GM12872 (cell line): ENCODE measurements at regions not wholly inside any gene's neighbourhood (a gene's known extent, or its start where the extent isn't known, plus 50 kb on each side); places are given as distances from the start of the nearest gene placed in this dataset.

Experiments used
- CTCF ChIP-seq: IDR thresholded peaks from 3 replicates; pipeline ENCODE4 v1.5.1; 2011; ENCODE audit warnings: low read depth, mild to moderate bottlenecking, low read length, moderate library complexity; ENCODE audit not compliant: insufficient read depth

GRCh38 chr13:109853153-109853552 lies 66.8 kb upstream of the IRS2 start:
- TF ChIP-seq CTCF: no peak

DNA sequence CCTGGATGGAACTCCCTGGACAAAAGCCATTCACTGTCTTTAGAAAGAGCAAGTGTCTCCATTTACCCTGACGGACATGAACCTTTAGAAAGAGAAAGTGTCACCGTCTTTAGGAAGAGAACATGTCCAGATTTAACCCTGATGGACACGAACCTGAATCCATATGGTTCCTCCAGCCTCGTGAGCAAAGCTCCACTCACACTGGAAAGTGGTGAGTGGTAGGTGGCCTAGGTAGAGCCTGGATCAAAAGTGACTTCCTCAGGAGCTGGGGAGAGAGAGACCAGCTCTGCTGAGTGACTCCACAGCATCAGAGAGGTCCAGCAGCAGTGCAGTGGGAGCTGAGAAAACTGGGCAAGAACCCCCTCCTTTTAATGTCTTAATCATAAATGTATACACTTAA lies 59.8 kb upstream of the IRS2 start:
- no peak for TF ChIP-seq CTCF

DNA sequence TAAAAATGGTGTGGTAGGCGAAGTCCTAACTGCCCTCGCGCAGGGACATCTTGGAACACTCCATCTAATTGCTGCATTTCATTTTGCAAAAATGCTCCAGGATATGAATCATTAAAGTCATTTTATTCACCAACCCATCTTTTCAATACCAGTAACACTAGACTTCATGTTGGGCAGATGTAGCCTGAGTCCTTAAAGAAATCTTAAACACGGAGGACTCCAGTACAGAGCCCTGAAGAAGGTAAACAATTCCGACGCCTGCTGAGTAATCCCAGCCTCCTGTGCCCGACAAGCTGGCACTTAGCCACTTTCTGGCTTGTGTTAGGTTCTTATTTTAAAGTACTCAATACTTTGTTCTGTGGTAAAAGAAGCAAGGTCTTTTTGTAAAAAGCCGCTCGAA lies 58.0 kb upstream of the IRS2 start:
- no peak for TF ChIP-seq CTCF

- TF ChIP-seq CTCF: no peak
Measured at GRCh38 chr13:109843695-109844094, 57.3 kb upstream of the IRS2 start.

DNA sequence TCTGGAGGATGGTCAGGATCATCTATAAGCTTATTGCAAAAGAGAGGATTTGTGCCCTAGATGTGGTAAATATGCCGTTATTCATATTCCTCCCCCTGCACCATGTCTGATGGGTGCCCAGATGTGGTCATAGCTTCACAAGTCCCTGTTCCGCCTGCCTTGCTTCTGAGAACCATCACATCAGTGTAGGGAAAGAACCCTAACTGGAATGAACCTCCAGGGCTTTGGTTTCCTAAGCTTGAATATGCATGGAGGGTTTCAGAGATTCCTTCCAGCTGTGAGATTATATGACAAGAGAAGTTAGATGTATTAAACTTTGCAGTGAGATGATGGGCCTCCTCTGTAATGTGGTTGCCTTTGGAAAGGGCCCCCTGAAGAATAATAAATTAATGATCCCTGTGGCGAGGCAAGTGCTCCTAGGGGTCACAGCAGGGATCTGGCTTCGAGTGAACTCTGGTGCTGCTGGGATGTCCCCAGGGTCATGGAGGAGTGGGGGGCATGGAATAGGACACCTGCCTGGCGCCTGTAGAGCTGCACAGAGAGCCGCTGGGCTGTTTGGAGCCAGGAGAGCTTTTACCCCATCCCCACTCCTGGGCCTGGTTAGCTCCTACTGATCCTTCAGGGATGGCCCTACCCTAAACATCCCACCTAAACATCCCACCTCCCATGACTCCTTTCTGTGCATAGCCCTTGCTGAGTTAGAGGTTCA lies 56.0 kb upstream of the IRS2 start:
- no peak for TF ChIP-seq CTCF

DNA sequence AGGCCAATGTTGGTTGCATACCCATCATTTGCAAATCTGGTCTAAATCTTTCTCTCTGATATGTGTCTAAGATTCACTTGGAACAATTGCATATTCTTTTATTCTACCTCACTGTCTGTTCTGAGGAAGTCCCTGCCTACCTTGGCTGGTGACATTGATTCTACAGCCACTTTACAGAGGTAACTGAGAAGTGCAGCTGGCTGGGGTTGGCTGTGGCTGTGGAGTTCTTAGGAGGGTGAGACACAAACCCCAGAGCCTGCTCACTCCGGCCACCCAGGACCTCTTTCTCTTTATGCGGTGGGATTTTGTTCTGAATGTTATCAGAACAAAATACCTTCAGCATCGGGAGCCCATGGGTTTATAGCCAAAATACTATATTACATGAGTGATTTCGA lies 54.5 kb upstream of the IRS2 start:
- no peak for TF ChIP-seq CTCF

DNA sequence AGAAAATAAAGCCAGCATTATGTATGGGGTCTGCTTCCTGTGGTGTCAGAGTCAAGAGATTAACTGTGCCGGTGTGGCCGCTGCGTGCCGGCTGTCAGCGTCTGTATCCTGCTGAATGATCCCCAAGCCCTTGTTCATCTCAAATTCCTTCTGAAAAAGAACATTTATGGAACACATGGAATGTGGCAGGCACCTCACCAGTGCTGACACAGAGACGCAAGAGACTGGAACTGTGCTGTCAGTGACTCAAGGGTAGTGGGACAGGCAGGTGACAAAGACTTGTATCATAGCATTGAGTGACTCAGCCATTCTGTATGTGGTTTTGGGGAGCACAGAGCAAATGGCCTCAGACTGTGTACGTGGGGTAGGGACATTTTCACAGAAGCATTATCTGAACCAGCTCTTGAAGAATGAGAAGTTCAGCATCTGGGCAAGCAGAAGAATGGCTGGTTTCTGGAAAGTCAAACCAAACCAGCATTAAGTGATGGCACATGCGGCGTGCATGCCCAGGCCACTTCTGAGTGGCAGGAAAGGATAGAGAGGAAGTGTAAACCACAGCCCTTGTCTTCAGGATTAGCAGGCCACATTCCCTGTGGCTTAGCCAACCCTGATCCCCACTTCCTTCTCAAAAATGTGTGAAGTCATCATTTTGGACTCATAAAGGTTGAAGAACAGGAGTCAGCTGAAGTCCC lies 54.0 kb upstream of the IRS2 start:
- no peak for TF ChIP-seq CTCF
